Hepatocyte (in vitro differentiated cells): ENCODE measurements at regions not wholly inside any gene's neighbourhood (a gene's known extent, or its start where the extent isn't known, plus 50 kb on each side); places are given as distances from the start of the nearest gene placed in this dataset.

Experiments used
- DNase-seq: peaks from one replicate; pipeline ENCODE4 v3.0.0-alpha.2; 2016; ENCODE audit warnings: low spot score
- H2AFZ ChIP-seq: fragments of 200-600 bp; sonication (generic); 2 replicates; pipeline ENCODE4 v1.6.0; 2016; ENCODE audit warnings: antibody characterized with exemption, mild to moderate bottlenecking
- H3K27ac ChIP-seq: fragments of 200-600 bp; sonication (generic); 2 replicates; pipeline ENCODE4 v1.5.1; 2016; ENCODE audit warnings: mild to moderate bottlenecking
- H3K27me3 ChIP-seq: fragments of 200-600 bp; sonication (generic); 2 replicates; pipeline ENCODE4 v1.6.1; 2016
- H3K36me3 ChIP-seq: fragments of 200-600 bp; sonication (generic); replicated peaks from 2 replicates; pipeline ENCODE4 v1.5.1; 2016; ENCODE audit warnings: low read depth; ENCODE audit not compliant: insufficient read depth
- H3K4me1 ChIP-seq: fragments of 200-600 bp; sonication (generic); 2 replicates; pipeline ENCODE4 v1.5.1; 2016; ENCODE audit warnings: mild to moderate bottlenecking, moderate library complexity; ENCODE audit not compliant: insufficient read depth
- H3K4me2 ChIP-seq: fragments of 200-600 bp; sonication (generic); 2 replicates; pipeline ENCODE4 v1.6.0; 2016
- H3K4me3 ChIP-seq: fragments of 200-600 bp; sonication (generic); 2 replicates; pipeline ENCODE4 v1.5.1; 2016; ENCODE audit warnings: mild to moderate bottlenecking
- H3K79me2 ChIP-seq: fragments of 200-600 bp; sonication (generic); 2 replicates; pipeline ENCODE4 v1.6.0; 2017; ENCODE audit warnings: mild to moderate bottlenecking
- H3K9me2 ChIP-seq: fragments of 200-600 bp; sonication (generic); replicated peaks from 2 replicates; pipeline ENCODE4 v1.6.0; 2017; ENCODE audit warnings: mild to moderate bottlenecking; ENCODE audit not compliant: insufficient read depth
- H3K9me3 ChIP-seq: fragments of 200-600 bp; sonication (generic); 2 replicates; pipeline ENCODE4 v1.5.1; 2016; ENCODE audit warnings: low read depth, mild to moderate bottlenecking
- H4K20me1 ChIP-seq: fragments of 200-600 bp; sonication (generic); 2 replicates; pipeline ENCODE4 v1.6.0; 2016; ENCODE audit warnings: mild to moderate bottlenecking; ENCODE audit not compliant: insufficient read depth, poor library complexity, severe bottlenecking
- EZH2 ChIP-seq: fragments of 200-600 bp; sonication (generic); IDR thresholded peaks from 2 replicates; pipeline ENCODE4 v1.6.1; 2016; ENCODE audit warnings: antibody characterized with exemption, mild to moderate bottlenecking, borderline replicate concordance
- EZH2phosphoT487 ChIP-seq: fragments of 200-600 bp; sonication (generic); IDR thresholded peaks from one replicate; pipeline ENCODE4 v1.6.1; 2018; ENCODE audit warnings: antibody characterized with exemption, mild to moderate bottlenecking, low read depth, moderate library complexity; ENCODE audit not compliant: unreplicated experiment, severe bottlenecking
- WGBS: methylation state at CpG from one replicate; pipeline ENCODE4 v1.1.6; 2016; ENCODE audit warnings: low lambda C conversion rate; ENCODE audit errors: missing lambda C conversion rate; 5-methylcytosine and 5-hydroxymethylcytosine counted together
- TF ChIP-seq, protein P1 (sequence below): fragments of 200-600 bp; sonication (generic); IDR thresholded peaks from 2 replicates; pipeline ENCODE4 v1.5.1; 2016; ENCODE audit warnings: antibody characterized with exemption, mild to moderate bottlenecking; ENCODE audit not compliant: poor library complexity

DNA sequence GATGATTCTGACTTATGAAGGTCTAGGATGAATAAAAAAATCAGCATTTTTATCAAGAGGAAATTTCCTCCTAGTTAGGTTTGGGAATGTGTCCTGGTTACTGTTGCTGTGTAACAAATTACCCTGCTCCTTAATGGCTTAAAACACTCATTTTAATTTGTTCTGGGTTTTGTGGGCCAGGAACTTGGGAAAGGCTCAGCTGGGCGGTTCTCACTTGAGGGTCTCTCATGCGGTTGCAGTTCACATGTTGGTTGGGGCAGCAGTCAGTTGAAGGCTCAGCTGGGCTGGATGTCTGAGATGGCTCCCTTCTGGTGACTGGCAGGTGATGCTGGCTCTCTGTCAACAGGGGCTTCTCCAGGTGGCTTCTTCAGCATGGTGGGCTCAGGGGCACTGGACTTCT lies 214.6 kb downstream of the RBM19 start:
- TF ChIP-seq, protein P1, sequence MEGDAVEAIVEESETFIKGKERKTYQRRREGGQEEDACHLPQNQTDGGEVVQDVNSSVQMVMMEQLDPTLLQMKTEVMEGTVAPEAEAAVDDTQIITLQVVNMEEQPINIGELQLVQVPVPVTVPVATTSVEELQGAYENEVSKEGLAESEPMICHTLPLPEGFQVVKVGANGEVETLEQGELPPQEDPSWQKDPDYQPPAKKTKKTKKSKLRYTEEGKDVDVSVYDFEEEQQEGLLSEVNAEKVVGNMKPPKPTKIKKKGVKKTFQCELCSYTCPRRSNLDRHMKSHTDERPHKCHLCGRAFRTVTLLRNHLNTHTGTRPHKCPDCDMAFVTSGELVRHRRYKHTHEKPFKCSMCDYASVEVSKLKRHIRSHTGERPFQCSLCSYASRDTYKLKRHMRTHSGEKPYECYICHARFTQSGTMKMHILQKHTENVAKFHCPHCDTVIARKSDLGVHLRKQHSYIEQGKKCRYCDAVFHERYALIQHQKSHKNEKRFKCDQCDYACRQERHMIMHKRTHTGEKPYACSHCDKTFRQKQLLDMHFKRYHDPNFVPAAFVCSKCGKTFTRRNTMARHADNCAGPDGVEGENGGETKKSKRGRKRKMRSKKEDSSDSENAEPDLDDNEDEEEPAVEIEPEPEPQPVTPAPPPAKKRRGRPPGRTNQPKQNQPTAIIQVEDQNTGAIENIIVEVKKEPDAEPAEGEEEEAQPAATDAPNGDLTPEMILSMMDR = no peak
- TF ChIP-seq EZH2phosphoT487 (no peak), EZH2 (no peak)
- Histone ChIP-seq H3K79me2 (no peaks in the 10 kb centered on the region), H2AFZ (no peak overlapping the region), H3K4me2 (no peak overlapping the region), H3K4me3 (no peak overlapping the region), H3K27ac (no peak overlapping the region), H3K9me3 (no peaks in the 10 kb centered on the region), H4K20me1 (no peaks in the 10 kb centered on the region), H3K9me2 (no peaks in the 10 kb centered on the region), H3K4me1 (no peaks in the 10 kb centered on the region), H3K27me3 (peaks cover 14% of the 10 kb centered on the region), H3K36me3 (no peaks in the 10 kb centered on the region)
- 94% methylated on average over 2 of the region's 2 CpGs for WGBS
- no peak for DNase-seq

DNA sequence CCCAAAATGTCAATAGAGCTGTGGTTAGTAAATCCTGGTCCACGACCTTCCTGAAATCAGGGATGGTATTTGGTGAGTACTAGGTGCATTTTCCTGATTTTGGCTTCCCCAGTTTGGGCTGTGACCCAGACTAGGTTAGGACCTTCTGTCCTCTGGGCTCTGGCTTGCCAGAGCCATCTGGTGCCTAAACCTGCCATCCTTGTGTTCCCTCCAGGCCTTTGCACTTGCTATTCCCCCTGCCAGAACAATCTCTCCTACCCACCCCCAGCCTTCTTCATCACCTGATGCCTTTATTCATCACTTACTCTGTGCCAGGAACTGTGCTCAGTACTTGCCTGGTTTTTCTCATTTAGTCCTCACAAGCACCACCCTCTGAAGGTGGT lies 216.7 kb downstream of the RBM19 start:
- H3K4me2 ChIP-seq = no peak overlapping the region

DNA sequence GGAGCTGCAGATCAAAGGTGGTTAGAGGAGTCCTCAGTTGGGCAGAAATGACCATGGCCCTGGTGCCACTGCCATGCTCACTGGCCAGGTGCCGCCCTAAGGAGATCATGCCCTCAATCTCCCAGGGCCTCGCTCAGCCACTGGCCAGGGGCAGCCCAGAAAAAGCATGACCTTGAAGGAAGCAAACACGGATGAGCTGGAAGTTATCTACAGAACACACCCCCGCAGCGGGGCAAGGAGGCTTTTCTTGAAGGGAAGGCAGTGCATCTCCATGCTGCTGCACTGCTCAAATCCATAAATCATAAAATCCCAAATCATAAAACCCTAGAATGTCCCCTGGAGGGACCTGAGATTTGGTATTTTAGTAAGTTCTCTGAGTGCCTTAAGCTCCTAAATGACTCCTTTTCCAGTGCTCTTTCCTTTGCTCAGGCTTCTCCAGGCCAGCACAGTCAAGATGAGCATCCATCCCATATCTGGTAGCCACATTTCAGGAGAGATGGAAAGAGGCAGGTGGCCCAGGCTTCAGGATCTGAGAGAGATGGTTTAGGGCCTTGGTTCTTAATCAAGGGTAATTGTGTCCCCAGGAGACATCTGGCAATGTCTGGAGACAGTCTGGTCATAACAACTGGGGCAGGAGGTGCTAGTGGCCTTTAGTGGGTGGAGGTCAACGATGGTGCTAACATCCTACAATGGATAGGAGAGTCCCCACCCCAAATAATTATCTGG lies 217.3 kb downstream of the RBM19 start:
- Histone ChIP-seq H3K27ac (no peak overlapping the region), H3K9me2 (no peaks in the 10 kb centered on the region), H3K4me1 (no peaks in the 10 kb centered on the region), H3K36me3 (no peaks in the 10 kb centered on the region), H2AFZ (no peak overlapping the region), H3K79me2 (no peaks in the 10 kb centered on the region), H3K4me2 (no peak overlapping the region), H3K4me3 (no peak overlapping the region), H4K20me1 (no peaks in the 10 kb centered on the region), H3K27me3 (peaks cover 35% of the 10 kb centered on the region), H3K9me3 (no peaks in the 10 kb centered on the region)
- TF ChIP-seq EZH2 = no peak
- no peak for TF ChIP-seq EZH2phosphoT487
- TF ChIP-seq, protein P1 = no peak
- WGBS = 75% methylated on average over 6 of the region's 6 CpGs
- DNase-seq = no peak

More for the DNA sequence above, 216.7 kb downstream of the RBM19 start:
- H3K27me3 ChIP-seq = peaks cover 35% of the 10 kb centered on the region
- H3K4me1 ChIP-seq = no peaks in the 10 kb centered on the region
- H4K20me1 ChIP-seq = no peaks in the 10 kb centered on the region
- H3K27ac ChIP-seq = no peak overlapping the region
- H3K79me2 ChIP-seq = no peaks in the 10 kb centered on the region
- DNase-seq = no peak
- H3K36me3 ChIP-seq = no peaks in the 10 kb centered on the region
- TF ChIP-seq EZH2phosphoT487 (no peak), EZH2 (no peak)
- TF ChIP-seq, protein P1 = no peak
- WGBS = 68% methylated on average over 1 of the region's 1 CpG
- no peaks in the 10 kb centered on the region for H3K9me2 ChIP-seq
- no peak overlapping the region for H2AFZ ChIP-seq
- no peaks in the 10 kb centered on the region for H3K9me3 ChIP-seq
- no peak overlapping the region for H3K4me3 ChIP-seq
